ENCODE measurements at regions not wholly inside any gene's neighbourhood (a gene's known extent, or its start where the extent isn't known, plus 50 kb on each side); places are given as distances from the start of the nearest gene placed in this dataset.

DNA sequence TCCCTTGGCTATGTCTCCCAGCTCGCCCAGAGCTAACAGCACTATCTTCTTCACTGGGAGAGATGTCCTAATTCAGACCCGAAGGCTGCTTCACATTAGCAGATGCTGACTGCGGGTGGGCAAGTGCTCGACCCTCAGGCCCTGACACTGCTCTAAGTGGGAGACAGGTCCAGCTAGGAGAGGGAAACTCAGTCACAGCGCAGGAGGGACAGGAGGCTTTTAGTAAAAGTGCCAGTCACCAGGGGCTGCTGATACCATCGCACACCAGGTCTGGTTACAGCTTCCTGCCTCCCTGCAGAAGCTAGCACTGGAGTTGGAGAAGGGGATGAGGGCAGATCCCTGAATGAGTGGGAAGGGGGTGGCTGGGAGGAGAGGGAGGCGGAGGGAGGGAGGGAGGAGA lies 365.8 kb upstream of the RGMA start:
- Histone ChIP-seq H3K9me3 (no peaks in the 10 kb centered on the region), H3K36me3 (replicated peaks in 1 of 2; ENCODE audit: insufficient read depth in 1 of 2, low read depth in 2 of 2) (no peaks in the 10 kb centered on the region), H3K4me1 (peaks cover 42% of the 10 kb centered on the region), H3K27me3 (no peaks in the 10 kb centered on the region), H3K4me3 (no peak overlapping the region), H3K27ac (no peak overlapping the region)
- 38 to 65% methylated on average over 4 to 7 of the region's 7 CpGs for WGBS, 2 donors
- ATAC-seq (no peak), DNase-seq (no peak)
- TF ChIP-seq, protein P1, sequence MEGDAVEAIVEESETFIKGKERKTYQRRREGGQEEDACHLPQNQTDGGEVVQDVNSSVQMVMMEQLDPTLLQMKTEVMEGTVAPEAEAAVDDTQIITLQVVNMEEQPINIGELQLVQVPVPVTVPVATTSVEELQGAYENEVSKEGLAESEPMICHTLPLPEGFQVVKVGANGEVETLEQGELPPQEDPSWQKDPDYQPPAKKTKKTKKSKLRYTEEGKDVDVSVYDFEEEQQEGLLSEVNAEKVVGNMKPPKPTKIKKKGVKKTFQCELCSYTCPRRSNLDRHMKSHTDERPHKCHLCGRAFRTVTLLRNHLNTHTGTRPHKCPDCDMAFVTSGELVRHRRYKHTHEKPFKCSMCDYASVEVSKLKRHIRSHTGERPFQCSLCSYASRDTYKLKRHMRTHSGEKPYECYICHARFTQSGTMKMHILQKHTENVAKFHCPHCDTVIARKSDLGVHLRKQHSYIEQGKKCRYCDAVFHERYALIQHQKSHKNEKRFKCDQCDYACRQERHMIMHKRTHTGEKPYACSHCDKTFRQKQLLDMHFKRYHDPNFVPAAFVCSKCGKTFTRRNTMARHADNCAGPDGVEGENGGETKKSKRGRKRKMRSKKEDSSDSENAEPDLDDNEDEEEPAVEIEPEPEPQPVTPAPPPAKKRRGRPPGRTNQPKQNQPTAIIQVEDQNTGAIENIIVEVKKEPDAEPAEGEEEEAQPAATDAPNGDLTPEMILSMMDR (IDR thresholded peaks at IDR 0.05) = no peak
- no peak for TF ChIP-seq POLR2A (IDR thresholded peaks at IDR 0.05)
- intact Hi-C loops (cut with DNase I) = no loop called here

- Histone ChIP-seq H3K27ac (no peak overlapping the region), H3K27me3 (no peaks in the 10 kb centered on the region), H3K9me3 (no peaks in the 10 kb centered on the region), H3K36me3 (replicated peaks in 1 of 2; ENCODE audit: insufficient read depth in 1 of 2, low read depth in 2 of 2) (no peaks in the 10 kb centered on the region), H3K4me1 (peaks cover 35% of the 10 kb centered on the region), H3K4me3 (no peak overlapping the region)
- intact Hi-C loops (cut with DNase I) = no loop called here
- no peak for ATAC-seq
- peak in 1 of 4 donors; percentile 27 for DNase-seq
- TF ChIP-seq, protein P1 (IDR thresholded peaks at IDR 0.05) = no peak
- no peak for TF ChIP-seq POLR2A (IDR thresholded peaks at IDR 0.05)
Observed at GRCh38 chr15:93452537-93453211, 363.7 kb upstream of the RGMA start.

- WGBS, 2 donors = 38 to 47% methylated on average over 2 of the region's 2 CpGs
- no peaks in the 10 kb centered on the region for H3K36me3 ChIP-seq (replicated peaks in 1 of 2; ENCODE audit: insufficient read depth in 1 of 2, low read depth in 2 of 2)
- H3K4me3 ChIP-seq = no peak overlapping the region
- H3K9me3 ChIP-seq = no peaks in the 10 kb centered on the region
- ATAC-seq (no peak), DNase-seq (no peak)
- intact Hi-C loops (cut with DNase I) = no loop called here
- H3K4me1 ChIP-seq = peaks cover 35% of the 10 kb centered on the region
- H3K27ac ChIP-seq = no peak overlapping the region
- TF ChIP-seq, protein P1 (IDR thresholded peaks at IDR 0.05) = no peak
- no peak for TF ChIP-seq POLR2A (IDR thresholded peaks at IDR 0.05)
- H3K27me3 ChIP-seq = no peaks in the 10 kb centered on the region
Observed at GRCh38 chr15:93451822-93452221, 362.8 kb upstream of the RGMA start.

DNA sequence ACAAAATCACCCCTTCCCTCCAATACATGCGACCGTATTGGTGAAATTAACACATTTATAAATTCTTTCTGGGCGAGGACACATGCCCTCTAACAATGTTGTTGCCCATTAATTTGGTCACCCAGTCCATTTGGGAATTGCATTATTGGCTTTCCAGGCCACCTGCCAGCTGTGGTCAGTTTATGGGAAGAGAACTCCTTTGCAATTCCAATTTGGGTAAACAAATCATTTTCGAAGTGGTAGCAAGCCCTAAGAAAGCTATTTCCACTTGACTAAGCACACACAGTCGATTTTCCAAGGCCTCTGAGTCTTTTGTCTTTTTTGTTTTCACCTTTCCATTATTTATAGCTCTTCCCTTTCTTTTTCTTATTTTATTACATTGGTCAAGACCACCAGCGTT lies 362.3 kb upstream of the RGMA start:
- WGBS, 2 donors = 74 to 75% methylated on average over 6 of the region's 6 CpGs
- H3K36me3 ChIP-seq (replicated peaks in 1 of 2; ENCODE audit: insufficient read depth in 1 of 2, low read depth in 2 of 2) = no peaks in the 10 kb centered on the region
- TF ChIP-seq POLR2A (IDR thresholded peaks at IDR 0.05) = no peak
- TF ChIP-seq, protein P1 (IDR thresholded peaks at IDR 0.05) = no peak
- H3K4me1 ChIP-seq = peaks cover 32% of the 10 kb centered on the region
- no peak overlapping the region for H3K27ac ChIP-seq
- ATAC-seq (no peak), DNase-seq (no peak)
- H3K9me3 ChIP-seq = no peaks in the 10 kb centered on the region
- intact Hi-C loops (cut with DNase I) = no loop called here
- H3K27me3 ChIP-seq = no peaks in the 10 kb centered on the region
- no peak overlapping the region for H3K4me3 ChIP-seq

DNA sequence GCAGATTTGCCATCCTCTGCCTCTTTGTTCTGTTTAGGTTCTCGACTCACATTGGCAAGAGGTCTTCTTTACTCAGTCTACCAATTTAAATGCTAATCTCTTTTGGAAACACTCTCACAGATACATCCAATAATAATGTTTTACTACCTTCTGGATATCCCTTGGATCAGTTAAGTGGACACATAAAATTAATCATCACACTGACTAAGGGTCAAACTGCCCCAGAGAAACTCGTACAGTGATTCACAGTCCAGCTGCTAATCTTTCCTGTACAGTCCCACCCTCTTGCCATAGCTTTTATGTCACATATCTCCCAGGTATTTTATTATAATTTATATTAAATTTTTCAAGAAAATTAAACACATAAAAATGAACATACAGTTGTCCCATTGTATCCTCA lies 360.8 kb upstream of the RGMA start:
- Histone ChIP-seq H3K4me3 (no peak overlapping the region), H3K27ac (no peak overlapping the region), H3K4me1 (peaks cover 22% of the 10 kb centered on the region), H3K27me3 (no peaks in the 10 kb centered on the region), H3K9me3 (no peaks in the 10 kb centered on the region), H3K36me3 (replicated peaks in 1 of 2; ENCODE audit: insufficient read depth in 1 of 2, low read depth in 2 of 2) (no peaks in the 10 kb centered on the region)
- TF ChIP-seq POLR2A (IDR thresholded peaks at IDR 0.05) = no peak
- TF ChIP-seq, protein P1 (IDR thresholded peaks at IDR 0.05) = no peak
- WGBS, 2 donors = 88 to 89% methylated on average over 2 of the region's 2 CpGs
- no peak for ATAC-seq
- DNase-seq = no peak
- intact Hi-C loops (cut with DNase I) = no loop called here
